Caco-2 (cell line): ENCODE measurements at regions not wholly inside any gene's neighbourhood (a gene's known extent, or its start where the extent isn't known, plus 50 kb on each side); places are given as distances from the start of the nearest gene placed in this dataset.

Experiments
- BruUV-seq: library from RNA; stranded (reverse); fragments of 400-500 nt; replicated peaks from 2 replicates; lab custom pipeline; 2021; lab: Mats Ljungman, UMichigan
- CTCF ChIA-PET: fragments of 300-600 bp; sonication (Branson Sonifier 250); formaldehyde crosslinking; loops from one replicate; lab custom pipeline; 2022; ENCODE audit warnings: antibody characterized with exemption; lab: Charles Lee
- POLR2A ChIA-PET: fragments of 300-600 bp; sonication (Branson Sonifier 250); formaldehyde crosslinking; loops from one replicate; lab custom pipeline; 2022; ENCODE audit warnings: antibody characterized with exemption; lab: Charles Lee
- DNase-seq, 2 experiments: peaks; one replicate each; pipeline versions ENCODE4 v3.0.0 to v3.0.0-alpha.2; 2020 to 2022
- H3K27me3 ChIP-seq: replicated peaks from 2 replicates; pipeline ENCODE4 v1.6.0; 2011; ENCODE audit warnings: low read length; ENCODE audit not compliant: control insufficient read depth, insufficient read depth
- H3K36me3 ChIP-seq: 2 replicates; pipeline ENCODE4 v1.5.1; 2011; ENCODE audit warnings: low read length; ENCODE audit not compliant: control insufficient read depth, insufficient read depth
- H3K4me1 ChIP-seq: fragments of 250-450 bp; sonication (Bioruptor Pico); 2 replicates; pipeline ENCODE4 v1.5.1; 2020; ENCODE audit warnings: mild to moderate bottlenecking
- H3K4me3 ChIP-seq: 2 replicates; pipeline ENCODE4 v1.5.1; 2011; ENCODE audit warnings: low read depth, mild to moderate bottlenecking, control low read depth, low read length
- H3K9me3 ChIP-seq: fragments of 250-450 bp; sonication (Bioruptor Pico); 2 replicates; pipeline ENCODE4 v1.5.1; 2020; ENCODE audit warnings: mild to moderate bottlenecking, moderate library complexity
- H3K27ac Mint-ChIP-seq: one replicate; pipeline ENCODE4 v1.8.0; 2022; ENCODE audit warnings: mixed read lengths; ENCODE audit not compliant: unreplicated experiment
- H3K27me3 Mint-ChIP-seq: one replicate; pipeline ENCODE4 v1.8.0; 2022; ENCODE audit warnings: mixed read lengths; ENCODE audit not compliant: insufficient read depth, unreplicated experiment
- H3K36me3 Mint-ChIP-seq: one replicate; pipeline ENCODE4 v1.8.0; 2022; ENCODE audit warnings: mild to moderate bottlenecking, mixed read lengths; ENCODE audit not compliant: insufficient read depth, unreplicated experiment
- H3K4me1 Mint-ChIP-seq: one replicate; pipeline ENCODE4 v1.8.0; 2022; ENCODE audit warnings: low read depth, mixed read lengths; ENCODE audit not compliant: unreplicated experiment
- H3K4me3 Mint-ChIP-seq: one replicate; pipeline ENCODE4 v1.8.0; 2022; ENCODE audit warnings: mild to moderate bottlenecking, moderate library complexity, mixed read lengths; ENCODE audit not compliant: unreplicated experiment
- H3K9me3 Mint-ChIP-seq: one replicate; pipeline ENCODE4 v1.8.0; 2022; ENCODE audit warnings: mixed read lengths; ENCODE audit not compliant: unreplicated experiment
- CTCF ChIP-seq, 2 experiments: fragments of 200-600 bp in 1 of 2; IDR thresholded peaks; 1 replicate in 1 of 2; 2 replicates in 1 of 2; pipeline versions ENCODE4 v1.5.1 to v1.8.0; 2011 to 2022; ENCODE audit warnings: antibody characterized with exemption in 1 of 2, control low read depth in 1 of 2, inconsistent platforms in 1 of 2, low read depth in 1 of 2, low read length in 1 of 2, mild to moderate bottlenecking in 1 of 2, moderate library complexity in 1 of 2; ENCODE audit not compliant: insufficient read depth in 1 of 2, severe bottlenecking in 1 of 2, unreplicated experiment in 1 of 2
- intact Hi-C: fragments of 100-400 bp; cut with micrococcal nuclease; formaldehyde crosslinking; loops from one replicate; pipeline ENCODE4 v1.10.0; 2022; ENCODE audit not compliant: unreplicated experiment

- ChIA-PET CTCF (no interaction called here), POLR2A (no interaction called here)
- Histone ChIP-seq H3K4me3 (no peak overlapping the region), H3K36me3 (no peaks in the 10 kb centered on the region), H3K4me1 (no peaks in the 10 kb centered on the region), H3K27me3 (no peaks in the 10 kb centered on the region), H3K9me3 (no peaks in the 10 kb centered on the region)
- no peak overlapping the region for H3K4me3 Mint-ChIP-seq
- no peak overlapping the region for H3K27ac Mint-ChIP-seq
- BruUV-seq: no TSS peak
- DNase-seq: no peak
- no peaks in the 10 kb centered on the region for H3K4me1 Mint-ChIP-seq
- H3K27me3 Mint-ChIP-seq: no peaks in the 10 kb centered on the region
- H3K9me3 Mint-ChIP-seq: no peaks in the 10 kb centered on the region
- no peaks in the 10 kb centered on the region for H3K36me3 Mint-ChIP-seq
- TF ChIP-seq CTCF (IDR thresholded peaks at IDR 0.05; ENCODE audit: insufficient read depth in 1 of 2, low read depth in 1 of 2, low read length in 1 of 2, severe bottlenecking in 1 of 2, unreplicated experiment in 1 of 2): no peak
- intact Hi-C loops: no loop called here
These were observed 423.7 kb upstream of the TSHZ3 start for GRCh38 chr19:31772915-31773314.

GRCh38 chr19:31781542-31781941 lies 432.3 kb upstream of the TSHZ3 start:
- H3K27me3 ChIP-seq: no peaks in the 10 kb centered on the region
- Mint-ChIP-seq H3K27ac (no peak overlapping the region), H3K4me1 (no peaks in the 10 kb centered on the region), H3K27me3 (peaks cover 13% of the 10 kb centered on the region), H3K4me3 (no peak overlapping the region), H3K36me3 (no peaks in the 10 kb centered on the region), H3K9me3 (no peaks in the 10 kb centered on the region)
- intact Hi-C loops: no loop called here
- BruUV-seq: no TSS peak
- H3K9me3 ChIP-seq: no peaks in the 10 kb centered on the region
- ChIA-PET POLR2A (no interaction called here), CTCF (no interaction called here)
- no peak for DNase-seq
- no peak for TF ChIP-seq CTCF (IDR thresholded peaks at IDR 0.05; ENCODE audit: insufficient read depth in 1 of 2, low read depth in 1 of 2, low read length in 1 of 2, severe bottlenecking in 1 of 2, unreplicated experiment in 1 of 2)
- H3K4me1 ChIP-seq: no peaks in the 10 kb centered on the region
- no peak overlapping the region for H3K4me3 ChIP-seq
- H3K36me3 ChIP-seq: no peaks in the 10 kb centered on the region

GRCh38 chr19:31783592-31783991 lies 434.4 kb upstream of the TSHZ3 start:
- ChIA-PET POLR2A (no interaction called here), CTCF (no interaction called here)
- no peaks in the 10 kb centered on the region for H3K27me3 ChIP-seq
- H3K4me1 ChIP-seq: no peaks in the 10 kb centered on the region
- H3K27me3 Mint-ChIP-seq: peaks cover 13% of the 10 kb centered on the region
- no TSS peak for BruUV-seq
- H3K4me1 Mint-ChIP-seq: no peaks in the 10 kb centered on the region
- no peaks in the 10 kb centered on the region for H3K36me3 ChIP-seq
- intact Hi-C loops: no loop called here
- H3K36me3 Mint-ChIP-seq: no peaks in the 10 kb centered on the region
- H3K9me3 Mint-ChIP-seq: no peaks in the 10 kb centered on the region
- no peak for DNase-seq
- no peaks in the 10 kb centered on the region for H3K9me3 ChIP-seq
- no peak overlapping the region for H3K4me3 Mint-ChIP-seq
- no peak overlapping the region for H3K27ac Mint-ChIP-seq
- no peak overlapping the region for H3K4me3 ChIP-seq
- TF ChIP-seq CTCF (IDR thresholded peaks at IDR 0.05; ENCODE audit: insufficient read depth in 1 of 2, low read depth in 1 of 2, low read length in 1 of 2, severe bottlenecking in 1 of 2, unreplicated experiment in 1 of 2): no peak
